SIG-M5 treated with dmso at 0.1 percent for 504 hours (cell line): ENCODE measurements at regions not wholly inside any gene's neighbourhood (a gene's known extent, or its start where the extent isn't known, plus 50 kb on each side); places are given as distances from the start of the nearest gene placed in this dataset.
"Not testable (repeated sequence)": the region's sequence is repeated elsewhere in the genome, so short reads cannot be mapped to it uniquely, and the experiment has no call there.

Source experiments
- DNase-seq: peaks from one replicate; lab custom pipeline; 2025; ENCODE audit not compliant: unreplicated experiment; lab: John Stamatoyannopoulos, UW

DNA sequence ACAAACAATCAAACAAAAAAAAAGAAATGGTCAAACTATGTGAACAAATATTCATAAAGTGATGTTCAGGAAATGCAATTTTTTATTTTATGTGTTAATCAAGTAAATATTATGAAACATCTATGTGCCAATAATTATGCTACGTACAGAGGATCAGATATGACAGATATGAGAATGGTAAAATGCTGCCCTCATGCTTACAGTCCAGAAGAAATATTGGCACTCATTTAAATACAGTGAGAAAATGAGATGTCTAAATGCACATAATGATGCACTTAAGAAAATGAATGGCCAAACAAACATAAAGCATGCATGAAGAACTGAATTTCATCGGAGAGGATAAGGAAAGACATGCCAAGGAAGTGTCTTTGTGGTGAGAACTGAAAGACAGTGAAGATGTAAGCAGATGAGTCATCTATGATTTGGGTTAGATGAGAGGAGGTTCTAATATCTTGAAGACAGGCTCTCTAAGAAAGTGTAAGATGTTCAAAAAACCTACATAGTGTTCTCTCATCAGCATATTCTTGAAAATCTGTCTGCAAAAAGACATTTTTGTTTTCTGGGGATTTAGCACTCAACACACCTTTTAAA lies 1231.1 kb upstream of the ACO1 start:
- no peak for DNase-seq

DNA sequence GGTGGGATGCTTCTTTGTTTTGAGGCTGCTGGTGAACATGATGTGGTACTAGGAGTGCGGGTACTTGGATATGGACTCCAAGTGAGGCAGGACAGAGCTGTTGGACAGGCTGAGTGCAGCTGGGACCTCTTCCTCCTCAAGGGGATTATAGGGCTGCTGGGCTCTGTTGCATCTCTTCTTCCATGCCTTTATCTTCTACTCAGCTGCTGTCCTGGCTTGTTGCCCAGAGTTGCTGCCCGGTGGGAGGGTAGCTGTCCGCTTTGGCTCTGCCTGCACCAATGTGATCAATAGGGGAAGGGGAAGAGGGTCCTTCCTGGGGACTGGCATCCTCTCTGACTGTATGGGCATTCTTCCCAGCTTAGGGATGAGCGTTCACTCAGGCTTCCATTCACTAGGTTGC lies 1217.9 kb upstream of the ACO1 start:
- DNase-seq: no peak

DNA sequence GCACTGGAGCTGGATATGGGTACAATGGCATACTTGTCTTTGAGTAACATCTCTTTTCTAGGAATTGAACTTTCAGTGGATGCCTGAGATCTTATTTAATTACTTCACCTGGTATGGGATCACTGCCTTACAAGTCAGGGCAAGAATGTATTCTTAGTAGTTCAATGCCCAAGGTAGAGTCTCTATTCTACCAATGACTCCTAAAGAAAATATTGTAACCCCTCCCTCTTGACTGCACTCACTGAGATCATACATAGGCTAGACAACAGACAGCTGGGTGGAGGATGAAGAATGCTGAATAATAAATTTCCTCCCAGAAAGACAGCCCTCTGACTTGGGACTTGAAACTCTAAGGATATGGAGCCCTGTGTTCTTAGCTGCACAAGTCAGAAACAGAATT lies 1216.3 kb upstream of the ACO1 start:
- no peak for DNase-seq

DNA sequence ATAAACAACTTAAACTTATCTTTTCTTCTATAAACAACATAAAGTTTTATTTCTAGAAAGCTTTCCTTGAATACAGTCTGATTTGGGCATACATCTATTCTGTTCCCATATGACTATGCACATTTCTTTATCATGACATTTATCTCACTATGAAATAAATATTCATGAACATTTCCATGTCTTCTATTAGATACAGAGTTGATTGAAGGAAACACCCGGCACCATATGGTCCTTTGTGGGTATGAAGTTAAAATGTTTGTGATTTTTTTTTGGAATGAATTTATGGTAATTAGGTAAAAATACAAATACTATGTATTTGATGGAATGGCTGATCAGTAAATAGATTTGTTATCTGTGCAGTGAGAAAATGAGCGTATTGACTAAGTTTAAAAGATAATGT lies 1209.8 kb upstream of the ACO1 start:
- no peak for DNase-seq

DNA sequence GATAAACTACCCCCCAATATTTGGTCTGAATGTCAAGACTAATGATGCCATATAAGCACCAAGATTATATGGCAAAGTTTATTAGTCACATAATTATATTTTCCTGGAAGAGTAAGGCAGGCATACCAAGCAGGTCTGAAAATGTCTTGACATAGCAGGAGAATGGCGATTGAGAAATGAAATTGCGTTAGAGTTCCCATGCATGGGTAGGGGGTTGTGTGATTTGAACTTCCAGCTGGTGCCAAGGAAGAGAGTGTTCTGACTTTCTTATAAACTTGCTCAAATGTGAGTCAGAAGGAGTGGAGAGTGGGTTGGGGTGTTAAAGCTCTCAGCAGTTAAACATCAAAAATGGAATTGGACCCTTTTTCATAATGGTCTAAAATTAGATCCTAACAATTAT lies 1200.6 kb upstream of the ACO1 start:
- DNase-seq: no peak

DNA sequence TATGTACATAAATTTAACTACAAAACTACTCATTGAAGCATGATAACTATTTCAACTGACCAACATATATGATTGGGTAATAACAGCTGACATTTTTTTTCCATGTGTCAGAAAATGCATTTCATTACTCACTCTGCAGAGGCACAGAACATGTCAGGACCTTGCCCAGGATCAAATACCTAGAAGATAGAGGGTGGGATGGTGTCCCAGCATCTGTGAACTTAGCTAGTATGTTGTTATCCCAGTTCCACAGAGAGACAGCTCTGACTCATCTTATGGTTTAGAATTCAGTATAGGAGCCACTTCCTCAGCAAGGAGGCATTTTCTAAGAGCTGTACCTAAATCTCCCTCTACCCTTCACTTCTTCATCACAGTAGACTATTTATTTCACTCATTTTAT lies 1198.6 kb upstream of the ACO1 start:
- no peak for DNase-seq

DNA sequence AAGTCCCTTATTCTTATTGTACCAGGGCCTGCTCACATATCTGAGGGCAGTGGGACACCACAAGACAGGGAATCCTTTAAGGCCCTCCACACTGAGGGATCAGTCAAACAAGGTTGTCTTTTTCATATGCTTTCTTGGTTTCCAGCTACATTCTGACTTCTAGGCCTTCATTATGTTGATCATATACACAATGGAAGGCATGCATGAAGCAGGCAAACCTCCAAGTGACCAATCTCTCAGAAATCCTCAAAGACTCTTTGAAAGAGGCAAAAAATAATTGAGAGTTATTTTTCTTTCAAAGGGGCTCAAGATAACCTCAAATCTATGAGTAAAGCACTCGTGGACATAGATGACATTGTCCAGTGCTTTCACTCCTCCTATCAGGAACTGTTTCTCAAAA lies 1195.9 kb upstream of the ACO1 start:
- DNase-seq: no peak

DNA sequence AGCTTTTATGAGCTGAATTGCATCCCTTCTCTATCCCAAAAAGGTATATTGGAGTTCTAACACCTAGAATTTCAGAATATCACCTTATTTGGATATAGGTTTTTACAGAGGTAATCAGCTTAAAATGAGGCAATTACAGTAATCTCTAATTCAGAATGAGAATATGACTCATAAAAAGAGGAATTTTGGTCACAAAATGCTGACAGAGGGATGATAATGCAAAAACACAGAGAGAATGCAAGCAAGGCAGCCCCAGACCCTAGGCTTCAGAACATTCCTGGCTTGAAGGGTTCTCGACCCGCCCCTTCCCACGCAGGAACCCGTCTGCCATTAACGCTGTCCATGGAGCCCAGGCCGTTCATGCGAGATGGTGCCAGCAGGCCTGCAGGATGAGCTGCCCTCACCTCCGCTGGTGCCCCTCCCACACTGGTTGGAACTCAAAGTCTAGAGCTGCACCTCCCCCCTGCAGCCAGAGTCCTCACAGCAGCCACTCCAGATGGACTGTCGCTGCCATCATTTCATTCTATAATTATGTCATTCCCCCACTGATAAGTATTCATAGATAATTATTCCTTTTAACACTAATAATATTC lies 1173.4 kb upstream of the ACO1 start:
- DNase-seq: peak; percentile 12

DNA sequence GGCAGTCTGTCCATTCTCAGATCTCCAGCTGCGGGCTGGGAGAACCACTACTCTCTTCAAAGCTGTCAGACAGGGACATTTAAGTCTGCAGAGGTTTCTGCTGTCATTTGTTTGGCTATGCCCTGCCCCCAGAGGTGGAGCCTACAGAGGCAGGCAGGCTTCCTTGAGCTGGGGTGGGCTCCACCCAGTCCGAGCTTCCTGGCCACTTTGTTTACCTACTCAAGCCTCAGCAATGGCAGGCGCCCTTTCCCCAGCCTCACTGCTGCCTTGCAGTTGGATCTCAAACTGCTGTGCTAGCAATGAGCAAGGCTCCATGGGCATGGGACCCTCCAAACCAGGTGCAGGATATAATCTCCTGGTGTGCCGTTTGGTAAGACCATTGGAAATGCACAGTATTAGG lies 1154.5 kb upstream of the ACO1 start:
- not testable (repeated sequence) for DNase-seq

DNA sequence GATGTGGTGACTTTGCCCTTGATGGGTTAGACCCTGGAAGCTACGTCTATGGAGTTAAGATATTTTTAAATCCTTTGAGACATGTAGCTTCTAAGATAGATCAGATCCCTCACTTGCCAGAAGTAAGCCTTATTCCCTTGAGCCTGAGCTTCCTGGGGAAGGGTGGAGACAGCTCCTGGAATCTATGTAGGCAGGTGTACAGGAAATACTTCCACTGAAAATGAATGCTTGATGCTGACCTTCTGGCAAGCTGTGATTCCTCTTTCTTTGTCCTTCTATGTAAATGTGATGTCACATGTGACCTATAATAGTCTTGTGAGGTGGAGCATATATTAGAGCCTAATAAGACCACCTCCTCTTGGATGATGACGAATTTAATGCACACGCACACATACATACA lies 1152.0 kb upstream of the ACO1 start:
- DNase-seq: no peak

DNA sequence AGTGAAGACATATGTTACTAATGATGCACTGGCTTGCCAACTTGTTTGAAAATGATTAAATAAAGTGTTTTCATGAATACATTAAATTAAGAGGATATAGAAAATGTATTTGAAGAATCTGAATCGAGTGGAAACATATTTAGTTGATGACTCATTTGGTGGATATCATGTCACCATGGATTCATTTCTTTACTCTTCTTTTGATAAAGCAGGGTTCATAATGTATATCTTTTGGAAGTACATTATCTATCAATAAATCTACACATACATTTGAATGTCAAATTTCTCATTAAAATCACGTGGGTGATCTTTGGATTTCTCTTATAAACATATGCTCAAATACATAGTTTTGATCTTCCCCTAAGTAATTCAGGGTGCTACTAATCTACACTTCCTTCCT lies 1148.1 kb upstream of the ACO1 start:
- DNase-seq: no peak

DNA sequence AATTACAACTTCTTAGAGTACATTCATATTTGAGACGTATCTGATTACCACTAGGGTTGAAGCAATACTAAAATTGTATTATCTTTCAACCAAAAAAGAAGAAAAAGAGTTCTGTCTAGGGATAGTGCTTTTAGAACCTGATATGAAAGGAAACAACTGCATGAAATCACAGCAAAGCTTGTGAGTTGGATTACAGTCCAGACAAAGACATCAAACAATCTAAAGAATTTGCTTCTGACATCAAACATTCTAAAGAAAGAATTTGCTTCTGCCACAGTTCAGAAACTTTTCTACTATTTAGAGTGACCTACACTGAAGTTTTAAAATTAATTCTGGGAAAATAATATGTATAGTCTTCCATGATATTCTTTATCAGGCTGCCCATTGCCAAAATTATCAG lies 1141.1 kb upstream of the ACO1 start:
- no peak for DNase-seq

DNA sequence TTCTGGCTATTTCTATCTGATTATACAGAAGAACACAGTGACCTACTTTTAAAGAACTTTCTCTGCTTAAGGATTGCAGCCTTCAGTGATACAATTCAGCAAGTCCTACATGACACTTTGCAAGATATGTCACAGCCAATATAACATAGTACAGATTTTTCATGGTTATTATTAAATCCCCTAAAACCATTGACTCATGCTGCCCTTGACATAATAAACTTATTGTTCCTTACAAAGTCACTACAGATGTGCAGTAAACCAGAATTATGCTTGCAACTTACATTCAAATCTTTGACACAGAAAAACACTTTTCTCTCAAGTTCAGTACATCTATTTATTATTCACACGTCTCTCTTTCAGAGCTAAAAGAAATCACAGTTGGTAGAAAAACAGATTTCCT lies 1136.3 kb upstream of the ACO1 start:
- DNase-seq: no peak

DNA sequence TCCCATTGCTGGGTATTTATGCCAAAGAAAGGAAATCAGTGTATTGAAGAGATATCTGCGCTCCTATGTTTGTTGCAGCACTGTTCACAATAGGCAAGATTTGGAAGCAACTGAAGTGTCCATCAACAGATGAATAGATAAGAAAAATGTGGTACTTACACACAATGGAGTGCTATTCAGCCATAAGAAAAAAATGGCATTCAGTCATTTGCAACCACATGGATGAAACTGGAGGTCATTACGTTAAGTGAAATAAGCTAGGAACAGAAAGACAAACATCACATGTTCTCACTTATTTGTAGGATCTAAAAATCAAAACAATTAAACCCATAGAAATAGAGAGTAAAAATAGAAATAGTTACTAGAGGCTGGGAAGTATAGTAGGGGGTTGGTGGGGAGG lies 1133.1 kb upstream of the ACO1 start:
- DNase-seq: no peak

DNA sequence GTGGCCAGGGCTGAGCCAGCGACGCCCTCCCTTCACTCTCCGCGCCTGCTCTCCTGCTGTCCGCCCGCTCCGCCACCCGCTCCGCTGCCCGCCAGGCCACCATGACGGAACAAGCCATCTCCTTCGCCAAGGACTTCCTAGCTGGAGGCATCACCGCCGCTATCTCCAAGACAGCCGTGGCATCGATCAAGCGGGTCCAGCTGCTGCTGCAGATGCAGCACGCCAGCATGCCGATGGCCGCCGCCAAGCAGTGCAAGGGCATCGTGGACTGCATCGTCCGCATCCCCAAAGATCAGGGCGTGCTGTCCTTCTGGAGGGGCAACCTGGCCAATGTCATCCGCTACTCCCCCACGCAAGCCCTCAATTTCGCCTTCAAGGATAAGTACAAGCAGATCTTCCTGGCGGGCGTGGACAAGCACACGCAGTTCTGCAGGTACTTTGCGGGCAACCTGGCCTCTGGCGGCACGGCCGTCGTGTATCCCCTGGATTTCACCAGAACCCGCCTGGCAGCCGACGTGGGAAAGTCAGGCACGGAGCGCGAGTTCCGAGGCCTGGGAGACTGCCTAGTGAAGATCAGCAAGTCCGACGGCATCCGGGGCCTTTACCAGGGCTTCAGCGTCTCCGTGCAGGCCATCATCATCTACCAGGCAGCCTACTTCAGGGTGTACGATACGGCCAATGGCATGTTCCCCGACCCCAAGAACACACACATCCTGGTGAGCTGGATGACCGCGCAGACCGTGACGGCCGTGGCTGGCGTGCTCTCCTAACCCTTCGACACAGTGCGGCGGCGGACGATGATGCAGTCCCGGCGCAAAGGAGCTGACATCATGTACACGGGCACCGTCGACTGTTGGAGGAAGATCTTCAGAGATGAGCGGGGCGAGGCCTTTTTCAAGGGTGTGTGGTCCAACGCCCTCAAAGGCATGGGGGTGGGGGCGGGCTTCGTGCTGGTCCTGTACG lies 1130.4 kb upstream of the ACO1 start:
- no peak for DNase-seq

DNA sequence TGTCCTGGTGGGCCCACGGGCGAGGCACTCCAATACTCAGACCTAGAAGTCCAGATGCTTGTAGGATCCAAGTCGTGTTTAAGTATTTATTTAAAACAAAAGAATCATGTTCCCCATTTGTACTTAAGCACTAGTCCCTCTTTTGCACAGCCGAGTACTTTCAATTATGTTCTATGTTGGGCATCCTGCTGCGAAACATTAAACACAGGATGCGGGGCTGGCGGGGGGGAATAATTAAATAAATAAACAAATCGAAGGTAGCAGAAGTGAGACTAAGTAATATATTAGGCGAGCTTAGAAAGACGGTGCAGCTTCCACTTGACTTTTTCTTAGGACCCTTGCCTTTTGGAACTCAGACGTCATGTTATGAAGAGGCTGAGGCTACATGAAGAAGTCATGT lies 1129.2 kb upstream of the ACO1 start:
- DNase-seq: no peak

DNA sequence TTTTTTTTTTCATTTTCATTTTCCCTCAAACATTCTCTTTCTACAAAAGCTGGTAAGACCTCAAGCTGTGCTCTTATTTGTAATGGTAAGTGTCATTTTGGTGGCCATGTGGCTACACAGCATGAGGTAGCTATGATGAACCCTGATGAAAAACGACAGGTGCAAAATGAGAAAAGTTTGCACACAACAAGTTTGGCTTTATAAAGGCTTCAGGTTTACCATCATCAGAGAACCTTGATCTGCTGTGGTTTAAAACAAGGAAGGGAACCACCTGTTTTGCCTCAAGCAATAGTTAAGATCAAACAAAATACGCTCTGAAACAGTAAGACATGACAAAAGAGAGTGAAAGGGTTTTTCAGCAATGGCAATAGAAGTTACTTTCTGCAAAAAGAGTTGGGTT lies 1124.6 kb upstream of the ACO1 start:
- no peak for DNase-seq

DNA sequence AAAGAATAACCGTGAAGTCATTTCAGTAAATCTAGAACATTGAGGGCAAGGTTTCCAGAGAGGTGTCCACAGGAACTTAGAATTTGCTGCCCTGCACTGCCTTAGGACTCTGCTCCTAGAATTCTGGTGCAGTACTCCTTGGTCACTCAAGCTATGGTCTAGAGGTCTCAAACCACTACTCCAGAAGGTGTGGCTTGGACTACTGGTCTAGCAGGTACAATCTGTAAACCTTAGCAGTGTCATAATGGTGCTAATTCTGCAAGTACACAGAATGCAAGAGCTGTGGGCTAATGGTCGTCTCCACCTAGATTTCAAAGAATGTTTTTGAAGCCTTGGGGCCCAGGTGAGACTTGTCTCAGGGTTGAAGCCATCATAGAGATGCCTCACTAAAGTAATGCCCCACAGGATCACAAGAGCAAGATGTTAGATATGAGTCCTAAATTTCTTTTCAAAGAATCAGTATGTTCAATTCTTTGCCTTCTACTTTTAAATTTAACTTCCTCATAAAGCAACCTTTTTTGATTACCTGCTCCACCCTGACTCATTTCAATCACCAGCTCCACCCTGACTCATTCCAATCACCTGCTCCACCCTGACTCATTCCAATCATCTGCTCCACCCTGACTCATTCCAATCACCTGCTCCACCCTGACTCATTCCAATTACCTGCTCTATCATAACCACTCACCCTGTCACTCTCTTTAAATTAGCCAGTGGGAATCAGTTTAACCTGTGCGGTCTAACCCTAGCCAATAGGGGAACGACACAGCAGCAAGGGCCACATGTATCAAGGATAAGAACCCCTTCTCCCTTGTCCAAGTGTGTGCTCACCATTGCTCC lies 1111.8 kb upstream of the ACO1 start:
- no peak for DNase-seq

DNA sequence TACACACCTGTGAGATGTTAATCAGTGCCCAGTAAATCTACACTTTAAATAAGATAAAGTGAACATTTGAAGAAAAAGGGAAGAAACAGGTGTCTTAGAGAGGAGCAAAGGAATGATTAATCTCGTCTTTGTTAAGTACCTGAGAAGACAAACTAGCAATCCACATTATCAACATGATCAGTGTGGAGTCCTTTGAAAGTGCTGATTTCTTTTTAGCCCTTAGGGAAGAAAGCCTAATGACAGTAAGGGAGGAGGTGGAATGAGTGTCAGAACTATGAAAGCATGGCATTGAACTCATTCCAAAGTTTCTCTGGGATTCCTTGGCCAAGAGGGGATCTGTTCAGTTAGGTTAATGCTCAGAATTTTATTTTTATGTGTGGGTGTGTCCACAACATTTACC lies 1109.0 kb upstream of the ACO1 start:
- DNase-seq: no peak

DNA sequence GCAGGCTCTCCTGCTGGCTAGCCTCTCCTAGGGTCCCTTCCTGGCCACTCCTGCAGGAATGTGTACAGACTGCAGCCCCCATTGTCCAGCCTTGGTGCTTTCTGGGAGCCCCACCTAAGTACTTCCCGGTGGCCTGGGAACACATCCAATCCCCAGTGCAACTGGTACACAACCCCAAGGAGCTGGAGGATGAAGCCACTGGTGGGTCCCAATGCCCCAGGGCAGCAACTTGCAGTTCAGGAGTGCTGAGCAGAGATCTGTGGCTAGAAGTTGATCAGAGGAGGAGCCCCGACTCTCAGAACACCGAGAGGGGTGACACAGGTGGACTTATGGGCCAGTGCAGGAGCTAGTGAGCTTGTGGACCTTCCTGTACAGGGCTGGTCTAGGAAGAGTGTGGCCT lies 1093.7 kb upstream of the ACO1 start:
- no peak for DNase-seq

DNA sequence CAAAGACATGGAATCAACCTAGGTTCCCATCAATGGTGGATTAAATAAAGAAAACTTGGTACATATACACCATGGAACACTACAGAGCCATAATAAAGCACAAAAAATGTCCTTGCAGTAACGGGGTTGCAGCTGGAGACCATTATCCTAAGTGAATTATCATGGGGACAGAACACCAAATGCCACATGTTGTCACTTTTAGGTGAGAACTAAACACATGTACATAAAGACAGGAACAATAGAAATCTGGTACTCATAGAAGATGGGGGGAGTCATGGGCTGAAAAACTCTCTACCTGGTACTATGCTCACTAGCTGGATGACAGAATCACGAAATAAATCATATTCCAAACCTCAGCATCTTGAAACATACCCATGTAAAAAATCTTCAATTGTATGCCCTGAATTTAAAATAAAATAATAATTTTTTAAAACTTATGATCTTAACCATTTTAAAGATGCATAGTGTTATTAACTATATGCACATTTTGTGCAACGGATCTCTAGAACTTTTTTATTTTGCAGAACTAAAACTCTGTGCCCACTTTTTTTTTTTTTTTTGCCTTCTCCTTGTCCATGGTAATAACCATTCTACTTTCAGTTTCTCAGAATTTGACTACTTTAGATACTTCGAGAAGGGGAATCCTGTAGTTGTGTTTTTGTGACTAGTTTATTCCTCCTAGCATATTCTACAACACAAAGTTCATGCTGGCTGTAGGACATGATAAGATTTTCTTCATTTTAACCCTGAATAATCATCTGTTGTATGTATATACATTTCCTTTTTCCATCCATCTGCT lies 1081.6 kb upstream of the ACO1 start:
- no peak for DNase-seq
